Activated B cell treated with CpG ODN at 0.5 μM for 24 hours (primary cell): ENCODE measurements at regions not wholly inside any gene's neighbourhood (a gene's known extent, or its start where the extent isn't known, plus 50 kb on each side); places are given as distances from the start of the nearest gene placed in this dataset.

Experiments
- ATAC-seq: fragments of 200-7000 bp; cut with Tn5 transposase; one replicate; pipeline ENCODE4 v1.10.0; 2021; ENCODE audit warnings: low read depth, mild to moderate bottlenecking, moderate library complexity
- CTCF ChIA-PET: fragments of 350-600 bp; sonication (Branson Sonifier 250); formaldehyde crosslinking; loops from one replicate; lab custom pipeline; 2021; ENCODE audit warnings: antibody characterized with exemption; lab: Charles Lee
- POLR2A ChIA-PET: fragments of 350-600 bp; sonication (Branson Sonifier 250); formaldehyde crosslinking; loops from one replicate; lab custom pipeline; 2021; ENCODE audit warnings: antibody characterized with exemption; lab: Charles Lee
- DNase-seq: peaks from one replicate; pipeline ENCODE4 v3.0.0; 2022
- H3K27ac Mint-ChIP-seq: one replicate; pipeline ENCODE4 v1.8.0; 2020; ENCODE audit warnings: mixed read lengths
- H3K27me3 Mint-ChIP-seq: one replicate; pipeline ENCODE4 v1.8.0; 2021; ENCODE audit warnings: mixed read lengths
- H3K36me3 Mint-ChIP-seq: one replicate; pipeline ENCODE4 v1.8.0; 2021; ENCODE audit warnings: low read depth, mixed read lengths
- H3K4me1 Mint-ChIP-seq: one replicate; pipeline ENCODE4 v1.8.0; 2021; ENCODE audit warnings: mixed read lengths
- H3K4me3 Mint-ChIP-seq: one replicate; pipeline ENCODE4 v1.8.0; 2020; ENCODE audit warnings: mild to moderate bottlenecking, mixed read lengths
- H3K9me3 Mint-ChIP-seq: one replicate; pipeline ENCODE4 v1.8.0; 2020; ENCODE audit warnings: mixed read lengths
- intact Hi-C: fragments of 100-400 bp; cut with micrococcal nuclease; formaldehyde crosslinking; loops from one replicate; pipeline ENCODE4 v1.15.1; 2024
- TF ChIP-seq, protein P1 (sequence below): fragments of 200-600 bp; IDR thresholded peaks from one replicate; pipeline ENCODE4 v1.8.0; 2022; ENCODE audit warnings: antibody characterized with exemption, mild to moderate bottlenecking

GRCh38 chr13:34048652-34049051 is 230.7 kb downstream of the RFC3 start:
- POLR2A ChIA-PET = no interaction called here
- H3K4me3 Mint-ChIP-seq = no peak overlapping the region
- H3K27ac Mint-ChIP-seq = no peak overlapping the region
- TF ChIP-seq, protein P1, sequence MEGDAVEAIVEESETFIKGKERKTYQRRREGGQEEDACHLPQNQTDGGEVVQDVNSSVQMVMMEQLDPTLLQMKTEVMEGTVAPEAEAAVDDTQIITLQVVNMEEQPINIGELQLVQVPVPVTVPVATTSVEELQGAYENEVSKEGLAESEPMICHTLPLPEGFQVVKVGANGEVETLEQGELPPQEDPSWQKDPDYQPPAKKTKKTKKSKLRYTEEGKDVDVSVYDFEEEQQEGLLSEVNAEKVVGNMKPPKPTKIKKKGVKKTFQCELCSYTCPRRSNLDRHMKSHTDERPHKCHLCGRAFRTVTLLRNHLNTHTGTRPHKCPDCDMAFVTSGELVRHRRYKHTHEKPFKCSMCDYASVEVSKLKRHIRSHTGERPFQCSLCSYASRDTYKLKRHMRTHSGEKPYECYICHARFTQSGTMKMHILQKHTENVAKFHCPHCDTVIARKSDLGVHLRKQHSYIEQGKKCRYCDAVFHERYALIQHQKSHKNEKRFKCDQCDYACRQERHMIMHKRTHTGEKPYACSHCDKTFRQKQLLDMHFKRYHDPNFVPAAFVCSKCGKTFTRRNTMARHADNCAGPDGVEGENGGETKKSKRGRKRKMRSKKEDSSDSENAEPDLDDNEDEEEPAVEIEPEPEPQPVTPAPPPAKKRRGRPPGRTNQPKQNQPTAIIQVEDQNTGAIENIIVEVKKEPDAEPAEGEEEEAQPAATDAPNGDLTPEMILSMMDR = no peak
- peaks cover 4% of the 10 kb centered on the region for H3K9me3 Mint-ChIP-seq
- no peaks in the 10 kb centered on the region for H3K4me1 Mint-ChIP-seq
- ATAC-seq (no peak), DNase-seq (no peak)
- intact Hi-C loops = no loop called here
- CTCF ChIA-PET = no interaction called here
- H3K36me3 Mint-ChIP-seq = no peaks in the 10 kb centered on the region
- H3K27me3 Mint-ChIP-seq = no peaks in the 10 kb centered on the region

GRCh38 chr13:34056733-34057258 is 238.8 kb downstream of the RFC3 start:
- ChIA-PET CTCF (no interaction called here), POLR2A (no interaction called here)
- ATAC-seq (no peak), DNase-seq (no peak)
- intact Hi-C loops = no loop called here
- Mint-ChIP-seq H3K4me1 (no peaks in the 10 kb centered on the region), H3K36me3 (no peaks in the 10 kb centered on the region), H3K4me3 (no peak overlapping the region), H3K27ac (no peak overlapping the region), H3K27me3 (no peaks in the 10 kb centered on the region), H3K9me3 (no peaks in the 10 kb centered on the region)
- TF ChIP-seq, protein P1 = no peak

DNA sequence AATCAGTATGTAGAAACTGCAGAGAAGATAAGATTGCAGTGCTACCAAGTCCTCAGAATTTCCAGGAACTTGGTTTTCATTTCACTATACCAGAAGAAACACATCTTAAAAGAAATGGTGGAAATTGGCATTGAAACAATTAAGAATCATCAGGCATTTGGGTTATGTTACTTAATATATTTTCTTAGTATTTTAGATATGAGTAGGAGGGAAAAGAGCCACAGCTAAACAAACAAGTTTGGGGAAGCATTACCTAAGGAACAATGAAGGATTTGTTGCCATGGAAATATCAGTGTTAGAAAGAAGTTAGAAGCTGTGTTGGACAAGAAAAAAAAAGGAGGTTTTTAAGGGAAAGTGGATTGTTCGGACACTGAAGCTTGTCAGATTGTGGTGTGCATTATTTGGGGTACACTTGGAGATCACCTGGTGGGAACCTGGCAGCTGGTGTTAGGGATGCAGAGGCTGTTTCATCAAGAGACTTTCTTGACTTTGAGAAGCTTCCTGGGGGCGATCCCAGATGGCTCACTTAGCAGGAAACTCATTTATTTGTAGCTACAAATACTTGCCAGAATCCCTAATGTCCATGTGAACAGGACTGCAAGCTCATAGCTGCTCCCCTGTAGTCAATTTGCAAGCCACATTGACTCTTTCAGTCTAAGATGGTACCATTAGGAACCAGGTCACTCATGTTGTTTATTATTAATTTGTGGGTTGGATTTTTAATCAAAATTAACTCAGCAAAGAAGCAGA is 246.7 kb downstream of the RFC3 start:
- no peaks in the 10 kb centered on the region for H3K4me1 Mint-ChIP-seq
- intact Hi-C loops = no loop called here
- H3K36me3 Mint-ChIP-seq = no peaks in the 10 kb centered on the region
- POLR2A ChIA-PET = no interaction called here
- no peaks in the 10 kb centered on the region for H3K27me3 Mint-ChIP-seq
- CTCF ChIA-PET = no interaction called here
- TF ChIP-seq, protein P1 = no peak
- no peak overlapping the region for H3K4me3 Mint-ChIP-seq
- DNase-seq (no peak), ATAC-seq (no peak)
- no peaks in the 10 kb centered on the region for H3K9me3 Mint-ChIP-seq
- H3K27ac Mint-ChIP-seq = no peak overlapping the region

GRCh38 chr13:34065928-34066327 is 248.0 kb downstream of the RFC3 start:
- H3K36me3 Mint-ChIP-seq = no peaks in the 10 kb centered on the region
- TF ChIP-seq, protein P1 = no peak
- ATAC-seq (no peak), DNase-seq (no peak)
- CTCF ChIA-PET = no interaction called here
- H3K27ac Mint-ChIP-seq = no peak overlapping the region
- intact Hi-C loops = no loop called here
- no peaks in the 10 kb centered on the region for H3K9me3 Mint-ChIP-seq
- no peak overlapping the region for H3K4me3 Mint-ChIP-seq
- no peaks in the 10 kb centered on the region for H3K27me3 Mint-ChIP-seq
- no peaks in the 10 kb centered on the region for H3K4me1 Mint-ChIP-seq
- POLR2A ChIA-PET = no interaction called here

GRCh38 chr13:34066344-34066743 is 248.4 kb downstream of the RFC3 start:
- Mint-ChIP-seq H3K4me3 (no peak overlapping the region), H3K9me3 (no peaks in the 10 kb centered on the region), H3K4me1 (no peaks in the 10 kb centered on the region), H3K27me3 (no peaks in the 10 kb centered on the region), H3K27ac (no peak overlapping the region), H3K36me3 (no peaks in the 10 kb centered on the region)
- CTCF ChIA-PET = no interaction called here
- TF ChIP-seq, protein P1 = no peak
- POLR2A ChIA-PET = no interaction called here
- intact Hi-C loops = no loop called here
- ATAC-seq = no peak
- no peak for DNase-seq
